ENCODE measurements at regions not wholly inside any gene's neighbourhood (a gene's known extent, or its start where the extent isn't known, plus 50 kb on each side); places are given as distances from the start of the nearest gene placed in this dataset.

DNA sequence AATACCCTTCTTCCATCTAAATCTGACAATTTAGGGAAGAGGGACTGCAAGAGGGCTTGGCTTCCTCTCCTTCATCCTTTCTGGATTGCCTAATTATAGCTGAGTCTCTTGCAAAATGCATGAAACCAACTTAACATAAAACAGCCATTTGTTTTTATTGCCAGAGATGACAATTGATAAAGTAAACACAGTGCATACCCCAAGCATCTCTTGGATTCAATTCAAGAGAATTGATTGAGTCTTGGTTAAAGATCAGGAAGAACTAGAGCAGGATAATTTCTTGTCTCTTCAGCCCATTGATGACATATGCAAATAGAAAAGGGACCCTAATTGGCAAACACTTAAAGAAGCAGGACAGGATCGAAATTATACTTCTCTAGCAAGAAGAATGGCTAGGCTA lies 617.1 kb upstream of the PTBP2 start:
- Histone ChIP-seq H3K27me3 (no peaks in the 10 kb centered on the region), H3K4me1 (no peaks in the 10 kb centered on the region), H3K4me3 (no peak overlapping the region), H3K9me3 (no peaks in the 10 kb centered on the region), H3K36me3 (no peaks in the 10 kb centered on the region), H3K27ac (no peak overlapping the region)
- WGBS, 2 donors, result 54 to 68% methylated on average over 1 of the region's 1 CpG
- no peak for DNase-seq
- TF ChIP-seq POLR2A (IDR thresholded peaks at IDR 0.05), result no peak
- TF ChIP-seq, protein P1, sequence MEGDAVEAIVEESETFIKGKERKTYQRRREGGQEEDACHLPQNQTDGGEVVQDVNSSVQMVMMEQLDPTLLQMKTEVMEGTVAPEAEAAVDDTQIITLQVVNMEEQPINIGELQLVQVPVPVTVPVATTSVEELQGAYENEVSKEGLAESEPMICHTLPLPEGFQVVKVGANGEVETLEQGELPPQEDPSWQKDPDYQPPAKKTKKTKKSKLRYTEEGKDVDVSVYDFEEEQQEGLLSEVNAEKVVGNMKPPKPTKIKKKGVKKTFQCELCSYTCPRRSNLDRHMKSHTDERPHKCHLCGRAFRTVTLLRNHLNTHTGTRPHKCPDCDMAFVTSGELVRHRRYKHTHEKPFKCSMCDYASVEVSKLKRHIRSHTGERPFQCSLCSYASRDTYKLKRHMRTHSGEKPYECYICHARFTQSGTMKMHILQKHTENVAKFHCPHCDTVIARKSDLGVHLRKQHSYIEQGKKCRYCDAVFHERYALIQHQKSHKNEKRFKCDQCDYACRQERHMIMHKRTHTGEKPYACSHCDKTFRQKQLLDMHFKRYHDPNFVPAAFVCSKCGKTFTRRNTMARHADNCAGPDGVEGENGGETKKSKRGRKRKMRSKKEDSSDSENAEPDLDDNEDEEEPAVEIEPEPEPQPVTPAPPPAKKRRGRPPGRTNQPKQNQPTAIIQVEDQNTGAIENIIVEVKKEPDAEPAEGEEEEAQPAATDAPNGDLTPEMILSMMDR (IDR thresholded peaks at IDR 0.05), result no peak
- intact Hi-C loops (cut with DNase I), result no loop called here

- Histone ChIP-seq H3K4me3 (no peak overlapping the region), H3K27ac (no peak overlapping the region), H3K36me3 (no peaks in the 10 kb centered on the region), H3K9me3 (no peaks in the 10 kb centered on the region), H3K4me1 (no peaks in the 10 kb centered on the region), H3K27me3 (no peaks in the 10 kb centered on the region)
- DNase-seq, result no peak
- WGBS, 2 donors, result 55 to 65% methylated on average over 3 of the region's 3 CpGs
- intact Hi-C loops (cut with DNase I), result no loop called here
- TF ChIP-seq, protein P1 (IDR thresholded peaks at IDR 0.05), result no peak
- TF ChIP-seq POLR2A (IDR thresholded peaks at IDR 0.05), result no peak
Observed at GRCh38 chr1:96104906-96105305, 616.7 kb upstream of the PTBP2 start.

GRCh38 chr1:96116731-96117130 lies 604.9 kb upstream of the PTBP2 start:
- H3K27ac ChIP-seq, result no peak overlapping the region
- no peaks in the 10 kb centered on the region for H3K36me3 ChIP-seq
- H3K27me3 ChIP-seq, result no peaks in the 10 kb centered on the region
- H3K4me1 ChIP-seq, result no peaks in the 10 kb centered on the region
- DNase-seq, result no peak
- TF ChIP-seq POLR2A (IDR thresholded peaks at IDR 0.05), result no peak
- TF ChIP-seq, protein P1 (IDR thresholded peaks at IDR 0.05), result no peak
- H3K4me3 ChIP-seq, result no peak overlapping the region
- 61% methylated on average over 6 of the region's 6 CpGs for WGBS, 2 donors
- H3K9me3 ChIP-seq, result no peaks in the 10 kb centered on the region
- intact Hi-C loops (cut with DNase I), result no loop called here

- no peak for DNase-seq
- no peak overlapping the region for H3K27ac ChIP-seq
- 69 to 79% methylated on average over 2 of the region's 2 CpGs for WGBS, 2 donors
- TF ChIP-seq POLR2A (IDR thresholded peaks at IDR 0.05), result no peak
- TF ChIP-seq, protein P1 (IDR thresholded peaks at IDR 0.05), result no peak
- H3K4me1 ChIP-seq, result no peaks in the 10 kb centered on the region
- no peaks in the 10 kb centered on the region for H3K36me3 ChIP-seq
- H3K27me3 ChIP-seq, result no peaks in the 10 kb centered on the region
- H3K9me3 ChIP-seq, result no peaks in the 10 kb centered on the region
- intact Hi-C loops (cut with DNase I), result no loop called here
- no peak overlapping the region for H3K4me3 ChIP-seq
Observed at GRCh38 chr1:96130432-96130831, 591.2 kb upstream of the PTBP2 start.

DNA sequence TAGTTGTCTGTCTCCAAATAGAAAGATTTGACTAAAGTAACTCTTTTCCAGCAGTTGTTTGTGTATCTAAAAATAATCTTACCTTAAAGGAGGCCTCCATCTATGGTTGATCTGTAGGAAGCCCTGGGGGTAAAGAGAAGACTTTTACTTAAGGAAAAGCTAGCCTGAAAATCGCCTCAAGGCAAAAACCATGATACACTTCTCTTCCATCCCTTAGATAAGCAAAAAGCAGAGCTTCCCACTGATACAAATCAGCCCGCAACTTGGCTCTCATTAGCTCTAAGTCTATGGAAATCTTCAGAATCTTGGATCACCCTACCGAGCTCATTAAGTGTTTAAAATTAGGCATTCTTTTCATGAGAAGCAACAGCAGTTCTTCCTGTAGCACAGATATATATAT lies 576.9 kb upstream of the PTBP2 start:
- H3K36me3 ChIP-seq, result no peaks in the 10 kb centered on the region
- no peak for DNase-seq
- intact Hi-C loops (cut with DNase I), result no loop called here
- TF ChIP-seq POLR2A (IDR thresholded peaks at IDR 0.05), result no peak
- TF ChIP-seq, protein P1 (IDR thresholded peaks at IDR 0.05), result no peak
- WGBS, 2 donors, result 72 to 76% methylated on average over 3 of the region's 3 CpGs
- no peaks in the 10 kb centered on the region for H3K9me3 ChIP-seq
- no peaks in the 10 kb centered on the region for H3K4me1 ChIP-seq
- H3K4me3 ChIP-seq, result no peak overlapping the region
- no peaks in the 10 kb centered on the region for H3K27me3 ChIP-seq
- no peak overlapping the region for H3K27ac ChIP-seq
